GM23338 (cell line): ENCODE measurements at regions not wholly inside any gene's neighbourhood (a gene's known extent, or its start where the extent isn't known, plus 50 kb on each side); places are given as distances from the start of the nearest gene placed in this dataset.

ENCODE experiments used
- ATAC-seq: fragments of 200-7000 bp; cut with Tn5 transposase; 3 replicates; pipeline ENCODE4 v1.9.1; 2020
- DNase-seq: peaks from one replicate; pipeline ENCODE4 v3.0.0-alpha.2; 2015; ENCODE audit warnings: low spot score
- H2AFZ ChIP-seq: fragments of 200-600 bp; sonication (generic); 2 replicates; pipeline ENCODE4 v1.8.0; 2016; ENCODE audit warnings: antibody characterized with exemption, mild to moderate bottlenecking, moderate library complexity
- H3F3A ChIP-seq: fragments of 200-600 bp; sonication (generic); replicated peaks from 2 replicates; pipeline ENCODE4 v1.8.0; 2017; ENCODE audit warnings: antibody characterized with exemption, mixed run types, low read depth
- H3K27ac ChIP-seq: fragments of 200-600 bp; sonication (generic); 2 replicates; pipeline ENCODE4 v1.6.1; 2016; ENCODE audit warnings: low read depth
- H3K27me3 ChIP-seq: fragments of 200-600 bp; sonication (generic); 2 replicates; pipeline ENCODE4 v1.8.0; 2016; ENCODE audit warnings: mild to moderate bottlenecking, mixed run types, moderate library complexity; ENCODE audit not compliant: insufficient read depth
- H3K36me3 ChIP-seq: fragments of 200-600 bp; sonication (generic); 2 replicates; pipeline ENCODE4 v1.8.0; 2016; ENCODE audit warnings: mild to moderate bottlenecking; ENCODE audit not compliant: insufficient read depth
- H3K4me1 ChIP-seq: fragments of 200-600 bp; sonication (generic); 2 replicates; pipeline ENCODE4 v1.8.0; 2016; ENCODE audit warnings: mild to moderate bottlenecking, moderate library complexity; ENCODE audit not compliant: insufficient read depth
- H3K4me2 ChIP-seq: fragments of 200-600 bp; sonication (generic); 2 replicates; pipeline ENCODE4 v1.7.1; 2017; ENCODE audit warnings: mixed run types
- H3K4me3 ChIP-seq: fragments of 200-600 bp; sonication (generic); 2 replicates; pipeline ENCODE4 v1.6.1; 2016; ENCODE audit warnings: mixed run types
- H3K79me2 ChIP-seq: fragments of 200-600 bp; sonication (generic); replicated peaks from 2 replicates; pipeline ENCODE4 v1.8.0; 2017; ENCODE audit warnings: mild to moderate bottlenecking; ENCODE audit not compliant: insufficient read depth
- H3K9me2 ChIP-seq: fragments of 200-600 bp; sonication (generic); 2 replicates; pipeline ENCODE4 v1.8.0; 2017; ENCODE audit not compliant: insufficient read depth
- H4K20me1 ChIP-seq: fragments of 200-600 bp; sonication (generic); replicated peaks from 2 replicates; pipeline ENCODE4 v1.8.0; 2017; ENCODE audit warnings: mild to moderate bottlenecking; ENCODE audit not compliant: insufficient read depth
- H3K27ac Mint-ChIP-seq: 2 replicates; pipeline ENCODE4 v1.8.0; 2020; ENCODE audit warnings: inconsistent platforms, mild to moderate bottlenecking, moderate library complexity, mixed read lengths
- H3K27me3 Mint-ChIP-seq: 3 replicates; pipeline ENCODE4 v1.8.0; 2022; ENCODE audit warnings: low read depth, mild to moderate bottlenecking, moderate library complexity, mixed read lengths, inconsistent platforms; ENCODE audit not compliant: insufficient read depth, poor library complexity
- H3K36me3 Mint-ChIP-seq: 3 replicates; pipeline ENCODE4 v1.8.0; 2021; ENCODE audit warnings: low read depth, mild to moderate bottlenecking, inconsistent platforms, moderate library complexity, mixed read lengths
- H3K4me1 Mint-ChIP-seq: 3 replicates; pipeline ENCODE4 v1.8.0; 2020; ENCODE audit warnings: mild to moderate bottlenecking, inconsistent platforms, mixed read lengths
- H3K4me3 Mint-ChIP-seq: 3 replicates; pipeline ENCODE4 v1.8.0; 2021; ENCODE audit warnings: moderate library complexity, mild to moderate bottlenecking, inconsistent platforms, mixed read lengths
- H3K9me3 Mint-ChIP-seq: 3 replicates; pipeline ENCODE4 v1.8.0; 2020; ENCODE audit warnings: moderate library complexity, mild to moderate bottlenecking, inconsistent platforms, mixed read lengths
- CREB1 ChIP-seq: fragments of 250-450 bp; sonication (Bioruptor Pico); IDR thresholded peaks from 2 replicates; pipeline ENCODE4 v1.5.0; 2020; ENCODE audit warnings: low read depth, mild to moderate bottlenecking, moderate library complexity
- CTCF ChIP-seq, 2 experiments: fragments of 200-600 bp in 1 of 2; sonication (generic) in 1 of 2; conservative IDR thresholded peaks; 2 replicates each; pipeline versions ENCODE4 v1.5.1 to v1.6.1; 2016 to 2017; ENCODE audit warnings: antibody characterized with exemption in 2 of 2, low read depth in 2 of 2, mild to moderate bottlenecking in 2 of 2, moderate library complexity in 1 of 2
- ETS1 ChIP-seq: IDR thresholded peaks from 2 replicates; pipeline ENCODE4 v1.6.1; 2016; ENCODE audit warnings: antibody characterized with exemption
- EZH2 ChIP-seq: fragments of 200-600 bp; sonication (generic); IDR thresholded peaks from one replicate; pipeline ENCODE4 v1.8.0; 2017; ENCODE audit warnings: antibody characterized with exemption, mild to moderate bottlenecking, low read depth; ENCODE audit not compliant: unreplicated experiment
- EZH2phosphoT487 ChIP-seq: fragments of 200-600 bp; sonication (generic); IDR thresholded peaks from one replicate; pipeline ENCODE4 v1.8.1; 2018; ENCODE audit warnings: antibody characterized with exemption; ENCODE audit not compliant: unreplicated experiment
- NANOG ChIP-seq: IDR thresholded peaks from 2 replicates; pipeline ENCODE4 v1.6.1; 2016; ENCODE audit warnings: antibody characterized with exemption, borderline replicate concordance
- POLR2AphosphoS5 ChIP-seq: IDR thresholded peaks from 2 replicates; pipeline ENCODE4 v1.6.1; 2016; ENCODE audit warnings: antibody characterized with exemption, low read depth
- STAT1 ChIP-seq: IDR thresholded peaks from one replicate; pipeline ENCODE4 v1.6.1; 2016; ENCODE audit warnings: antibody characterized with exemption; ENCODE audit not compliant: unreplicated experiment
- ZNF114 ChIP-seq: fragments of 250-450 bp; sonication (Bioruptor Pico); IDR thresholded peaks from 2 replicates; pipeline ENCODE4 v1.5.0; 2020; ENCODE audit warnings: mild to moderate bottlenecking, moderate library complexity
- ZNF331 ChIP-seq: fragments of 250-450 bp; sonication (Bioruptor Pico); IDR thresholded peaks from 2 replicates; pipeline ENCODE4 v1.5.0; 2020; ENCODE audit warnings: low read depth, mild to moderate bottlenecking, moderate library complexity
- ZNF462 ChIP-seq: fragments of 250-450 bp; sonication (Bioruptor Pico); IDR thresholded peaks from 2 replicates; pipeline ENCODE4 v1.5.0; 2020; ENCODE audit warnings: mild to moderate bottlenecking, moderate library complexity

- Mint-ChIP-seq H3K27ac (no peak overlapping the region), H3K4me1 (no peaks in the 10 kb centered on the region), H3K4me3 (no peak overlapping the region), H3K9me3 (no peaks in the 10 kb centered on the region; the same call in 1 of the 3 replicates), H3K36me3 (no peaks in the 10 kb centered on the region), H3K27me3 (no peaks in the 10 kb centered on the region)
- Histone ChIP-seq H3K4me1 (no peaks in the 10 kb centered on the region), H3K79me2 (no peaks in the 10 kb centered on the region), H3K4me2 (no peak overlapping the region), H3F3A (no peaks in the 10 kb centered on the region), H3K36me3 (no peaks in the 10 kb centered on the region), H3K27ac (no peak overlapping the region), H3K27me3 (no peaks in the 10 kb centered on the region), H4K20me1 (no peaks in the 10 kb centered on the region), H3K9me2 (0 out of 2 replicates have a peak, but pooled peaks cover 7% of the 10 kb centered on the region), H2AFZ (no peak overlapping the region), H3K4me3 (no peak overlapping the region)
- no peak for TF ChIP-seq ZNF114 (CRISPR knock-in tag)
- no peak for TF ChIP-seq EZH2
- no peak for DNase-seq
- no peak for ATAC-seq
Measured at GRCh38 chr13:53474878-53475277, 446.3 kb downstream of the OLFM4 start.

- H3K36me3 Mint-ChIP-seq: no peaks in the 10 kb centered on the region
- no peak overlapping the region for H3K4me2 ChIP-seq
- no peak overlapping the region for H2AFZ ChIP-seq
- TF ChIP-seq POLR2AphosphoS5 (no peak), STAT1 (no peak), NANOG (no peak), EZH2 (no peak), ETS1 (no peak), ZNF462 (CRISPR knock-in tag) (no peak), EZH2phosphoT487 (no peak), CREB1 (CRISPR knock-in tag) (no peak), CTCF (conservative IDR thresholded peaks at IDR 0.05; ENCODE audit: low read depth in 2 of 2) (no peak), ZNF331 (CRISPR knock-in tag) (no peak)
- no peaks in the 10 kb centered on the region for H3F3A ChIP-seq
- H3K4me1 ChIP-seq: no peaks in the 10 kb centered on the region
- H3K36me3 ChIP-seq: no peaks in the 10 kb centered on the region
- no peaks in the 10 kb centered on the region for H3K4me1 Mint-ChIP-seq
- H3K79me2 ChIP-seq: no peaks in the 10 kb centered on the region
- H3K27me3 Mint-ChIP-seq: no peaks in the 10 kb centered on the region
- no peak for ATAC-seq
- H3K4me3 ChIP-seq: no peak overlapping the region
- H3K9me2 ChIP-seq: no peaks in the 10 kb centered on the region
- no peaks in the 10 kb centered on the region for H4K20me1 ChIP-seq
- DNase-seq: no peak
- H3K27me3 ChIP-seq: no peaks in the 10 kb centered on the region
- H3K27ac ChIP-seq: no peak overlapping the region
- H3K9me3 Mint-ChIP-seq: no peaks in the 10 kb centered on the region
- no peak overlapping the region for H3K27ac Mint-ChIP-seq
- H3K4me3 Mint-ChIP-seq: no peak overlapping the region
Measured at GRCh38 chr13:53490752-53491151, 462.1 kb downstream of the OLFM4 start.
